GM18520 (cell line): ENCODE measurements at regions not wholly inside any gene's neighbourhood (a gene's known extent, or its start where the extent isn't known, plus 50 kb on each side); places are given as distances from the start of the nearest gene placed in this dataset.
"Not testable (repeated sequence)": the region's sequence is repeated elsewhere in the genome, so short reads cannot be mapped to it uniquely, and the experiment has no call there.

Experiments
- ATAC-seq: cut with Tn5 transposase; IDR thresholded peaks from one replicate; pipeline ENCODE4 v1.9.1; 2021; ENCODE audit not compliant: unreplicated experiment

GRCh38 chr11:128048121-128048520 is 539.2 kb downstream of the ETS1 start:
- ATAC-seq: no peak

DNA sequence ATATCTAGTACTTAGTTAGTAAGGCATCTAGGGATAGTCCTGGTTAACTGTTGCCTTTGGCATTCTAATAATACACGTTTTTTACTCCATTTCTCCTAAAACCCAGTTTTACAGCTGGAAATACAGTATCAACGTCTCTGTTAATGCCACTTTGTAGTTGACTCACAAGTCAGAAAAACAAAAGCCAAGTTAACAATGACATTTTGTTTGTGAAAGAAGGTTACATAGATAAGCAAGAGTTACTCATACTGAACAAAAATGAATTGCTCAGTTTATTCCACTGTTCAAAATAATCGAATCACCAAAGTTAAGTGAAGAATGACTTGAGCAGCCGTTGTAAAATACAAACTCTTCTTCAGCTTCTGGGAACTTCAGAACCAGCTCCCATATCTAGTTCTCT is 540.3 kb downstream of the ETS1 start:
- ATAC-seq: no peak

DNA sequence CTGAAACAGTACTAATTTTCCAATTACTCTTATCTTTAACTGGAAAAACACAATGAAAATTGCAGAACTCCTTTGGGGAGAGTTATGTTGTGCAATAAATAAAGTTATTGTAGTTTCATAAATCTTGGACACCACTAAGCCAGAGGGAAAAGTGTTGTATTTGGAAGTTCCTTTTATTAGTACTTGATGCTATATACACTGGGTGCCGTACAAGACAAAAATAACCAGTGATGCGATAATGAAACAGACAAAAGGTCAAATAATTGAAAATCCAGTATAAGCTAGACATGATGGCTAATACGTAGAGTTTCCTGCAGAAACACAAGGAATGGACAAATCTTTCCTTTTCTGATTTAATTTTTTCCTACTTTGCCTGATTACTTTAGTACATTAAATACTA is 541.1 kb downstream of the ETS1 start:
- ATAC-seq: no peak

- ATAC-seq: no peak
These were observed 542.1 kb downstream of the ETS1 start for GRCh38 chr11:128045094-128045725.

DNA sequence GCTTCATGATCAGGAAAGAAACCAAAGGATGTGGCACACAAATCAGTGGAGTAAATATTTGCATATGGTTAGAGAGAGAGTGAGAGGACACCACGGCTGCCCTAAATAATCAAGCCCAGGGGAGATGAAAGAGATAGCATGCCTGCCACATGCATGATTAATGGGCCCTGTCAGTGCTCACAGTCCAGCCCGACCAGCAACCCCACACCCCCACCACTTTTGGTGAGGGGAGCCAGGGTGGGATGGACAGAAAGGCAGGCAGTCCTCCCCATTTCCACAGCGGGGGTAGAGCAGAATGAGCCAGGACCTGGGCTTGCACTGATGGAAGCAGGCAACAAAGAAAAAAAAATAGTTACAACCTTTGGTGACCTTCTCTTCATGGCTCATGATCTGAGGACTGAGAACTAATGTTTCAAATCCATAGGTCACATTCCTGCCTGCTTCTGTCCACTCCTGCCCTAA is 545.0 kb downstream of the ETS1 start:
- ATAC-seq: no peak

GRCh38 chr11:128040603-128041002 is 546.8 kb downstream of the ETS1 start:
- no peak for ATAC-seq

GRCh38 chr11:128039140-128040021 is 548.0 kb downstream of the ETS1 start:
- ATAC-seq: peak; percentile 91

- no peak for ATAC-seq
These were observed 550.7 kb downstream of the ETS1 start for GRCh38 chr11:128036556-128037093.

- no peak for ATAC-seq
These were observed 551.4 kb downstream of the ETS1 start for GRCh38 chr11:128036006-128036405.

GRCh38 chr11:128031538-128032134 is 555.7 kb downstream of the ETS1 start:
- ATAC-seq: not testable (repeated sequence)

GRCh38 chr11:128029219-128029722 is 558.1 kb downstream of the ETS1 start:
- no peak for ATAC-seq

DNA sequence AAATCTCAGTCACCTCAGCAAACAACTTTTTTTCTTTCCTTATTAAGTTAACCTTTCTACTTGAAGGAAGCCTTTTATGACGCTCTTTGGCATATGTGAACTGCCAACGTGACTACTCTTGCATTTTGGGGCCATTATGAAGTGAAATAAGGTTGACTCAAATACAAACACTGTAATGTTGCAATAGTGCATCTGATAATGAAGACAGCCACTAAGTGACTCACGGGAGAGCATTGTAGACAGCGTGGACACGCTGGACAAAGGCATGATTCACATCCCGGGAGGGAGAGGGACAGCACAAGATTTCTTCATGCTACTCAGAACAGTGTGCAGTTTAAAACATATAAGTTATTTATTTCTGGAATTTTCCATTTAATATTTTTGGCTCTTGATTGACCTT is 560.8 kb downstream of the ETS1 start:
- ATAC-seq: no peak

DNA sequence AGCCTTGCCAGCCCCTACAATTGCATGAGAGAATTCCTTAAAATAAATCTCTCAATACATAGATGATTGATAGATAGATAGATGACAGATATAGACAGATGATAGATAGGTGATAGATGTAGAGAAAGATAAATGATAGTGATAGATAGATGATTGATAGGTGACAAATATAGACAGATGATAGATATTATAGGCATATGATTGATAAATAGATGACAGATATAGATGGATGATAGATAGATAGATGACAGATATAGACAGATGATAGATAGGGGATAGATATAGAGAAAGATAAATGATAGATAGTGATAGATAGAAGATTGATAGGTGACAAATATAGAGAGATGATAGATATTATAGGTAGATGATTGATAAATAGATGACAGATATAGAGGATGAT is 564.6 kb downstream of the ETS1 start:
- ATAC-seq: no peak

- no peak for ATAC-seq
These were observed 565.4 kb downstream of the ETS1 start for GRCh38 chr11:128022007-128022368.

DNA sequence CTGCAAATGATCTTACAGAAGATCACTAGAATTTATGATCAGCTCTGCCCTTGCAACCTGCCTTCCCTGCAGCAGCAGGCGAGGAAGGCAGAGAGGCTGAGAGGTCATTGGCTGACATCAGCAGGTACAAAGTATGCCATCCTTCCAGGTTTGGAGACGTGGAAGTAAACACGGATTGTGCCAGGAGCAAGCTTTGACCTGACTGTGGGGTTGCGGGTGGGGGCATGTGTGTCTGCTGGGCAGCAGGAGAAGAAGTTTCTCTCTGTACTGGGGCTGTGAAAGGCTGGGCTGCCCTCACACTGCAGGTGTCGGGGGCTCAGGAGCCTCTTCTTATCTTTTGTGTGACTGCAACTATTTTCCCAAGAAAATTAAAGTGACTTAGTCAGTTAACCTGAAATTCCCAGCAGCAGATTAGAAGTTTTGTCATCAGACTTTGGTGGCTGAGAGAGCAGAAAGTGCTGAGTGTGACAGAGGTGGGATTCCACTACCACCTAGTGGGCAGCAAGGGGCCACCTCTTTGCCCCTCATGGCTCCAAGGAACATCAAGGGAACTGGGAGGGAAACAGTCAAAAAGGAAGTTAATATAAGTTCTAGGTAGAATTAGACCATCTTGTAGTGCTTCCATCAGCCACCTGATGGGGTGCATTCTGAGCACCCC is 565.9 kb downstream of the ETS1 start:
- no peak for ATAC-seq

DNA sequence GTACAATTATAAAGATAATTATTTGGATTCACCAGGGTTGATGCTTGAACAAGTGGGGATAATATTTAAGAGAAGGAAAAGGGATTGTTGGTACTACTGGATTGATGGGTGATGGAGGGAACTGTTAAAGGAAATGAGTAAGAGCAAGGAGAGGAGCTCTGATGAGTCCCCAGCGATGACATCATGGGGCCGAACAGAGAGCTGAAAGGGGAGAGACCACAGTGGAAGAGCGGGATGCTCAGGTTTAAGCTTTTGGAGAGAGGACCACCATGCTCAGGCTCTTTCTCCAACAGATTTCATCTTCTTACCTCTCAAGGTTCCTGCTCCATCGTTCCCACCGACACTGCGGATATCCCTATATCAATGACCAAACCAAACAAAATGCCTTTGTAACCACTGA is 568.7 kb downstream of the ETS1 start:
- ATAC-seq: no peak

DNA sequence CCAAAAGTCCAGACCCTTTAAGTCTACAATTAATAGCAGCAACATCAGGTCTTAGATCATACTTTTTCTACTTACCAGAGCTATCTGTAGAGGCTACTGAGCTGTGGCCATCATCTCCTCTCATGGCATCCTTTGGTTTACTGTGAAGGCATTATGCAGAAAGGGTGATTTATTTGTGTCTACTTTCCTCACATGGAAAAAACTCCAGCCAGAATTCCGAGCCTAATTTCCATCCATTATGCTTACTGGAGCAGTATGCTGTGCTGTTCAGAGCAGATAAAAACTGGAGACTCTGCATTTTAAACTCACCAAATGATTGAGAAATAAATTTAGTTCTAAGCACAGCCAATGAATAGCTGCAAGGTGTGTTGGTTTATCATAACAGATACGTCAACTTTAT is 581.8 kb downstream of the ETS1 start:
- no peak for ATAC-seq

DNA sequence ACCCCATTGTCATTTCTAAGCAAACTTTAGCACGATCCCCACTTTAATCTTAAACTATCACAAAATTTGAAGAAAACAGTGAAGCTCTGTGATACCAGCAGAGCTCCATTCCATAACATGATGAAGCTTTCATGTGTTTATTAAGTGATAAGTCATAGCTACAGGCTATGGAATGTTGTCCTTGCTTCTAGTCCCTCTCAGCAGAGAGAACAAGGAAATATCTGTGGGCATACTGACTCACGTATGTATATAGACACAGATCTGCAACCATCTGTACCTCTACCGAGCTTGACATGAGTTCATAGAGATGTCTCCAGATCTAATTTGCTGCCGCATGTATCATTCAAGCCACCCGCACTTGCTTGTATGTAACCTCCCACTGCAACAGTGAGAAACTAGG is 588.9 kb downstream of the ETS1 start:
- no peak for ATAC-seq

DNA sequence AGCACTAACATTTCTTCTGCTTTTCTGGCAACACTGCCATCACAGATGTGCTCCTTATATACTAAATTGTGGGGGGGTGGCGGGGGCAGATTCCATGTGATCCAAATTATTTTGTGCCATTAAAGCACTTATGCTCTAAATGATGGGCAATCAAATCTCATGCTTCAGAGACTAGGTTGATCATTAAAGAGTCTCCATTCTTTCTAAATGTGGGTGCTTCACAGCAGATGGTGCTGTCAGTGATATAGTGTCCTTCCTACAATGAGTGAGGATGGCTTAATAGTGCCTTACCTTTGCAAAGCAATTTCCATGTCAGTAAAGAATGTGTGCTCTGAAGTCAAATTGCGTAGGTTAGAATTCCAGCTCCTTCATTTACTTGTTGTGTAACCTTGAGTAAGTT is 589.8 kb downstream of the ETS1 start:
- no peak for ATAC-seq

GRCh38 chr11:127996825-127997224 is 590.5 kb downstream of the ETS1 start:
- no peak for ATAC-seq

GRCh38 chr11:127995921-127996320 is 591.4 kb downstream of the ETS1 start:
- no peak for ATAC-seq
